Lower leg skin (tissue), 3 donors: ENCODE measurements at regions not wholly inside any gene's neighbourhood (a gene's known extent, or its start where the extent isn't known, plus 50 kb on each side); places are given as distances from the start of the nearest gene placed in this dataset.

Experiments
- CTCF ChIP-seq, 3 donors: fragments of 450-650 bp; IDR thresholded peaks; one replicate each; pipeline ENCODE4 v1.5.1; 2016; ENCODE audit warnings: antibody characterized with exemption in 3 of 3, mild to moderate bottlenecking in 3 of 3, moderate library complexity in 2 of 3
- POLR2A ChIP-seq, 2 donors: fragments of 450-650 bp; IDR thresholded peaks; one replicate each; pipeline ENCODE4 v1.6.1; 2016 to 2017; ENCODE audit warnings: antibody characterized with exemption in 2 of 2, mild to moderate bottlenecking in 1 of 2, moderate library complexity in 1 of 2

- TF ChIP-seq CTCF (IDR thresholded peaks at IDR 0.05) (no peak), POLR2A (IDR thresholded peaks at IDR 0.05) (no peak)
These were observed 113.2 kb upstream of the CYYR1 start for GRCh38 chr21:26686278-26686677.
